ENCODE measurements at regions not wholly inside any gene's neighbourhood (a gene's known extent, or its start where the extent isn't known, plus 50 kb on each side); places are given as distances from the start of the nearest gene placed in this dataset.
"Not testable (repeated sequence)": the region's sequence is repeated elsewhere in the genome, so short reads cannot be mapped to it uniquely, and the experiment has no call there.

- TF ChIP-seq CTCF (IDR thresholded peaks at IDR 0.05; ENCODE audit: low read depth, low read length): no peak
- no peak for DNase-seq (ENCODE audit: extremely low read depth, low read depth)
Observed at GRCh38 chr17:73910206-73910605, 266.0 kb upstream of the SDK2 start.

- TF ChIP-seq CTCF (IDR thresholded peaks at IDR 0.05; ENCODE audit: low read depth, low read length): no peak
- no peak for DNase-seq (ENCODE audit: extremely low read depth, low read depth)
Observed at GRCh38 chr17:73910821-73911515, 266.7 kb upstream of the SDK2 start.

GRCh38 chr17:73911726-73912372 lies 267.6 kb upstream of the SDK2 start:
- no peak for TF ChIP-seq CTCF (IDR thresholded peaks at IDR 0.05; ENCODE audit: low read depth, low read length)
- no peak for DNase-seq (ENCODE audit: extremely low read depth, low read depth)

- no peak for TF ChIP-seq CTCF (IDR thresholded peaks at IDR 0.05; ENCODE audit: low read depth, low read length)
- DNase-seq (ENCODE audit: extremely low read depth, low read depth): no peak
Observed at GRCh38 chr17:73912373-73912746, 268.1 kb upstream of the SDK2 start.

GRCh38 chr17:73914536-73915274 lies 270.5 kb upstream of the SDK2 start:
- no peak for DNase-seq (ENCODE audit: extremely low read depth, low read depth)
- TF ChIP-seq CTCF (IDR thresholded peaks at IDR 0.05; ENCODE audit: low read depth, low read length): no peak

GRCh38 chr17:73919033-73919432 lies 274.8 kb upstream of the SDK2 start:
- DNase-seq (ENCODE audit: extremely low read depth, low read depth): not testable (repeated sequence)

GRCh38 chr17:73921306-73921705 lies 277.1 kb upstream of the SDK2 start:
- DNase-seq (ENCODE audit: extremely low read depth, low read depth): no peak
- no peak for TF ChIP-seq CTCF (IDR thresholded peaks at IDR 0.05; ENCODE audit: low read depth, low read length)
